ENCODE measurements at regions not wholly inside any gene's neighbourhood (a gene's known extent, or its start where the extent isn't known, plus 50 kb on each side); places are given as distances from the start of the nearest gene placed in this dataset.

DNA sequence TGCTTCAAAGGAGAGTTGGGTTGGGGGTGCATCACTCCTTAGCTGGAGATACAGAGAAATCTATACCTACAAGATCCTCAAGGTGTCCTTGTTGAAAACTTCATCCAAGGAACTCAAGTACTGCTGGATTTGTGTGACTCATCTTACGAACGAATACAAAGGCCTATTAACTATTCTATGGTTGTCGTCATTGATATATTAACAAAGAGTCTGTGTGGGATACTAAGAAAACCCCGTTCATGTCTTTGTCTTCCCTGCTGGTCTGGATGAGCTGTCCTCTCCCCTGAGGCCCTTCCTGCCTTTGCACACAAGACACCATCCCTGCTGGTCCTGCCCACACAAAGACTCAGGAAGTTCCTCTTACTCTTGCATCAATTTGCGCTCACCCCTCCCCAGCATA lies 54.9 kb upstream of the IRF2 start:
- 60% methylated on average over 5 of the region's 5 CpGs for WGBS, 2 donors
- H3K36me3 ChIP-seq = no peaks in the 10 kb centered on the region
- no peak for DNase-seq (ENCODE audit: low spot score in 2 of 2)
- H3K4me1 ChIP-seq = peaks cover 0 to 11% (median 8%) of the 10 kb centered on the region in 4 donors
- no peak overlapping the region for H3K27ac ChIP-seq
- H3K9me3 ChIP-seq = peaks cover 0 to 13% (median 0%) of the 10 kb centered on the region in 4 donors
- no peaks in the 10 kb centered on the region for H3K27me3 ChIP-seq
- no peak overlapping the region for H3K4me3 ChIP-seq
- TF ChIP-seq, protein P1, sequence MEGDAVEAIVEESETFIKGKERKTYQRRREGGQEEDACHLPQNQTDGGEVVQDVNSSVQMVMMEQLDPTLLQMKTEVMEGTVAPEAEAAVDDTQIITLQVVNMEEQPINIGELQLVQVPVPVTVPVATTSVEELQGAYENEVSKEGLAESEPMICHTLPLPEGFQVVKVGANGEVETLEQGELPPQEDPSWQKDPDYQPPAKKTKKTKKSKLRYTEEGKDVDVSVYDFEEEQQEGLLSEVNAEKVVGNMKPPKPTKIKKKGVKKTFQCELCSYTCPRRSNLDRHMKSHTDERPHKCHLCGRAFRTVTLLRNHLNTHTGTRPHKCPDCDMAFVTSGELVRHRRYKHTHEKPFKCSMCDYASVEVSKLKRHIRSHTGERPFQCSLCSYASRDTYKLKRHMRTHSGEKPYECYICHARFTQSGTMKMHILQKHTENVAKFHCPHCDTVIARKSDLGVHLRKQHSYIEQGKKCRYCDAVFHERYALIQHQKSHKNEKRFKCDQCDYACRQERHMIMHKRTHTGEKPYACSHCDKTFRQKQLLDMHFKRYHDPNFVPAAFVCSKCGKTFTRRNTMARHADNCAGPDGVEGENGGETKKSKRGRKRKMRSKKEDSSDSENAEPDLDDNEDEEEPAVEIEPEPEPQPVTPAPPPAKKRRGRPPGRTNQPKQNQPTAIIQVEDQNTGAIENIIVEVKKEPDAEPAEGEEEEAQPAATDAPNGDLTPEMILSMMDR (IDR thresholded peaks at IDR 0.05) = no peak
- TF ChIP-seq EP300 (IDR thresholded peaks at IDR 0.05) (no peak), POLR2A (IDR thresholded peaks at IDR 0.05) (no peak)

DNA sequence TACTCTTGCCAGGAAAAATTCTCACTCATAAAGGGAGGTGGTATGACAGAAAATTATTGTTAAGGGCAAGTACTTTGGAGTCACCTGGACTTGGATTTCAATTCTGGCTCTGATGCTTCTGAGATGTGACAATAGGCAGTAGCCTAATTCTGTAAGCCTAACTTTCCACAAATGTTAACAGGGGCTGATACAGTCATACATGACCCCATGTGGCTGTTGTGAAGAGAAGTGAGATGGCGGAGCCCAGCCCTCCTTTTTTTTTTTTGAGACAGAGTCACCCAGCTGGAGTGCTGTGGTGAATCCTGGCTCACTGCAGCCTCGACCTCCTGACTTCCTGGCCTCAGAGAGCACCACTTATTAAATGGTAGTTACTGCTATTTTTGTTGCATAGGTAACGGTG lies 54.4 kb upstream of the IRF2 start:
- WGBS, 2 donors = 81 to 87% methylated on average over 3 of the region's 3 CpGs
- Histone ChIP-seq H3K4me3 (no peak overlapping the region), H3K36me3 (no peaks in the 10 kb centered on the region), H3K4me1 (peaks cover 0 to 6% (median 2%) of the 10 kb centered on the region in 4 donors), H3K27me3 (no peaks in the 10 kb centered on the region), H3K27ac (no peak overlapping the region), H3K9me3 (peaks cover 0 to 15% (median 0%) of the 10 kb centered on the region in 4 donors)
- TF ChIP-seq EP300 (IDR thresholded peaks at IDR 0.05) (no peak), POLR2A (IDR thresholded peaks at IDR 0.05) (no peak)
- TF ChIP-seq, protein P1 (IDR thresholded peaks at IDR 0.05) = no peak
- no peak for DNase-seq (ENCODE audit: low spot score in 2 of 2)

DNA sequence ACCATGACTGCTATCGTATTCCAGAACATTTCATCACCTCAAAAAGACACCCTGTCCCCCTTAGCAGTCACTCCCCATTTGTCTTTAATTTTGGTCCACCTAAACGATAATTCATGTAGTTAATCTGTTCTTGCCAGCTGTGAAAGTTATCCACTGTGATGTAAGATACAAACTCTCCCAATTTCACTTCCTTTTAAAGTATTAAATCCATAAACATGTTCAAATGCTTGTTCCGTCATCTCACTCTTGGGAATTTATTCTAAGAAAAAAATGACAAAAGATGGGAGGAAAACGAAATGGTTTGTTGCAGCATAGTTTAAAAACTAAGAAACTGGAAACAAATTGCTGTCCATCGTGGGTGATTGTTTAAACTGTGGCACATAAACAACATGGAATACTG lies 53.7 kb upstream of the IRF2 start:
- H3K9me3 ChIP-seq = peaks cover 0 to 19% (median 0%) of the 10 kb centered on the region in 4 donors
- H3K27me3 ChIP-seq = no peaks in the 10 kb centered on the region
- 57 to 69% methylated on average over 5 of the region's 5 CpGs for WGBS, 2 donors
- no peaks in the 10 kb centered on the region for H3K4me1 ChIP-seq
- TF ChIP-seq POLR2A (IDR thresholded peaks at IDR 0.05) (no peak), EP300 (IDR thresholded peaks at IDR 0.05) (no peak)
- TF ChIP-seq, protein P1 (IDR thresholded peaks at IDR 0.05) = no peak
- H3K36me3 ChIP-seq = no peaks in the 10 kb centered on the region
- no peak for DNase-seq (ENCODE audit: low spot score in 2 of 2)
- no peak overlapping the region for H3K4me3 ChIP-seq
- no peak overlapping the region for H3K27ac ChIP-seq

DNA sequence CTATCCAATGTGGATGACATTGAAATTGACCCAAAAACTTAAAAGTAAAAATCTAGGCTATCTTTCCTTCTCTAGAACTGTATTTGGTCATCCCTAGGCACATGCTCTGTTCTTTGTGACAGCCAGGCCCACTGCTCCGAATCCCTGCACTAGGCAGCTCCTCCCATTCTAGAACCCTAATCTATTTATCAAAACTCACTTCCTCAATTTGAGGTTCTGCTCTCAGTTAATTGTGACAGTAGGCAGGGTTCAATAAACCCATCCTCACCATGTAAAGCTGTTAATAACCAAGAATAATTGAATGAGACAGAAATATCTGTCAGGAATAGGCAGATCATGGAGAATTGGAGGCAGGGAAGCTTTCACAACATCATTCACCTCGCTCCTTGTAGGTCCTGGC lies 51.9 kb upstream of the IRF2 start:
- Histone ChIP-seq H3K27ac (no peak overlapping the region), H3K36me3 (no peaks in the 10 kb centered on the region), H3K27me3 (no peaks in the 10 kb centered on the region), H3K4me1 (no peaks in the 10 kb centered on the region), H3K4me3 (no peak overlapping the region), H3K9me3 (peaks cover 0 to 29% (median 0%) of the 10 kb centered on the region in 4 donors)
- WGBS, 2 donors = 86 to 93% methylated on average over 2 of the region's 2 CpGs
- TF ChIP-seq, protein P1 (IDR thresholded peaks at IDR 0.05) = no peak
- no peak for TF ChIP-seq POLR2A (IDR thresholded peaks at IDR 0.05)
- no peak for TF ChIP-seq EP300 (IDR thresholded peaks at IDR 0.05)
- no peak for DNase-seq (ENCODE audit: low spot score in 2 of 2)
